ENCODE measurements at regions not wholly inside any gene's neighbourhood (a gene's known extent, or its start where the extent isn't known, plus 50 kb on each side); places are given as distances from the start of the nearest gene placed in this dataset.
A peak's percentile ranks its signal among the peaks of the same experiment; 100 is the strongest.
"Not testable (repeated sequence)": the region's sequence is repeated elsewhere in the genome, so short reads cannot be mapped to it uniquely, and the experiment has no call there.

DNA sequence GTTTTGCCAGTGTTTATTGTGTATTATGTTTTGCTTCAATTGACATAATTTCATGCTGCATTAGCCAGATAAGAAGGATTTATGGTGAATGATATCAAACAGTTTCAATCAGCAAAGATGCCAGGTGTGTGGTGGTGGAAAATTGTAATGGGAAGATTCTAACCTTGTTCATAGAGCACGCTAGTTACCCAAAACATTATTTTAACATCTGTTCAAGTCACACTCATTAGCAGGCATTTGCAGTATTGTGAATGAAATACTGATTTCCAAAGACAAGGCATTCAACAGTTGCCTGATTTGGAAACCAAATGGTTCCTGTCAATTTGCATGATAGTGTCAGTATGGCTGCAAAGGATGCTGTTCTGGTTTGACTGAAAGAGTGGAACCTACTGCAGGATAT is 129.7 kb downstream of the EPC1 start:
- no peak for ATAC-seq
- TF ChIP-seq ZC3H10 (CRISPR knock-in tag; IDR thresholded peaks at IDR 0.05) (no peak), RARB (CRISPR knock-in tag; IDR thresholded peaks at IDR 0.05) (no peak), ARNTL (CRISPR knock-in tag; IDR thresholded peaks at IDR 0.05; ENCODE audit: borderline replicate concordance, low read depth) (no peak), CSDC2 (CRISPR knock-in tag; IDR thresholded peaks at IDR 0.05) (no peak), ZFP30 (CRISPR knock-in tag; IDR thresholded peaks at IDR 0.05) (no peak), ZNF565 (CRISPR knock-in tag; conservative IDR thresholded peaks at IDR 0.05; ENCODE audit: low read depth) (no peak), OSR1 (CRISPR knock-in tag; IDR thresholded peaks at IDR 0.05) (no peak), PPARA (CRISPR knock-in tag; IDR thresholded peaks at IDR 0.05; ENCODE audit: borderline replicate concordance) (no peak), BACH2 (CRISPR knock-in tag; IDR thresholded peaks at IDR 0.05; ENCODE audit: borderline replicate concordance) (no peak), PATZ1 (CRISPR knock-in tag; IDR thresholded peaks at IDR 0.05; ENCODE audit: borderline replicate concordance) (no peak), ZNF8 (CRISPR knock-in tag; IDR thresholded peaks at IDR 0.05) (no peak), TCF4 (CRISPR knock-in tag; IDR thresholded peaks at IDR 0.05; ENCODE audit: borderline replicate concordance) (no peak), ZNF70 (CRISPR knock-in tag; IDR thresholded peaks at IDR 0.05) (no peak), TOX (CRISPR knock-in tag; IDR thresholded peaks at IDR 0.05; ENCODE audit: borderline replicate concordance) (no peak), CSRNP3 (CRISPR knock-in tag; IDR thresholded peaks at IDR 0.05) (no peak), GLIS3 (CRISPR knock-in tag; IDR thresholded peaks at IDR 0.05) (no peak), ESRRG (CRISPR knock-in tag; IDR thresholded peaks at IDR 0.05) (no peak), SNAI2 (CRISPR knock-in tag; IDR thresholded peaks at IDR 0.05) (no peak)
- TF ChIP-seq, protein P1, sequence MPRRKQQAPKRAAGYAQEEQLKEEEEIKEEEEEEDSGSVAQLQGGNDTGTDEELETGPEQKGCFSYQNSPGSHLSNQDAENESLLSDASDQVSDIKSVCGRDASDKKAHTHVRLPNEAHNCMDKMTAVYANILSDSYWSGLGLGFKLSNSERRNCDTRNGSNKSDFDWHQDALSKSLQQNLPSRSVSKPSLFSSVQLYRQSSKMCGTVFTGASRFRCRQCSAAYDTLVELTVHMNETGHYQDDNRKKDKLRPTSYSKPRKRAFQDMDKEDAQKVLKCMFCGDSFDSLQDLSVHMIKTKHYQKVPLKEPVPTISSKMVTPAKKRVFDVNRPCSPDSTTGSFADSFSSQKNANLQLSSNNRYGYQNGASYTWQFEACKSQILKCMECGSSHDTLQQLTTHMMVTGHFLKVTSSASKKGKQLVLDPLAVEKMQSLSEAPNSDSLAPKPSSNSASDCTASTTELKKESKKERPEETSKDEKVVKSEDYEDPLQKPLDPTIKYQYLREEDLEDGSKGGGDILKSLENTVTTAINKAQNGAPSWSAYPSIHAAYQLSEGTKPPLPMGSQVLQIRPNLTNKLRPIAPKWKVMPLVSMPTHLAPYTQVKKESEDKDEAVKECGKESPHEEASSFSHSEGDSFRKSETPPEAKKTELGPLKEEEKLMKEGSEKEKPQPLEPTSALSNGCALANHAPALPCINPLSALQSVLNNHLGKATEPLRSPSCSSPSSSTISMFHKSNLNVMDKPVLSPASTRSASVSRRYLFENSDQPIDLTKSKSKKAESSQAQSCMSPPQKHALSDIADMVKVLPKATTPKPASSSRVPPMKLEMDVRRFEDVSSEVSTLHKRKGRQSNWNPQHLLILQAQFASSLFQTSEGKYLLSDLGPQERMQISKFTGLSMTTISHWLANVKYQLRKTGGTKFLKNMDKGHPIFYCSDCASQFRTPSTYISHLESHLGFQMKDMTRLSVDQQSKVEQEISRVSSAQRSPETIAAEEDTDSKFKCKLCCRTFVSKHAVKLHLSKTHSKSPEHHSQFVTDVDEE (CRISPR knock-in tag; IDR thresholded peaks at IDR 0.05) = no peak
- TF ChIP-seq, protein P2, sequence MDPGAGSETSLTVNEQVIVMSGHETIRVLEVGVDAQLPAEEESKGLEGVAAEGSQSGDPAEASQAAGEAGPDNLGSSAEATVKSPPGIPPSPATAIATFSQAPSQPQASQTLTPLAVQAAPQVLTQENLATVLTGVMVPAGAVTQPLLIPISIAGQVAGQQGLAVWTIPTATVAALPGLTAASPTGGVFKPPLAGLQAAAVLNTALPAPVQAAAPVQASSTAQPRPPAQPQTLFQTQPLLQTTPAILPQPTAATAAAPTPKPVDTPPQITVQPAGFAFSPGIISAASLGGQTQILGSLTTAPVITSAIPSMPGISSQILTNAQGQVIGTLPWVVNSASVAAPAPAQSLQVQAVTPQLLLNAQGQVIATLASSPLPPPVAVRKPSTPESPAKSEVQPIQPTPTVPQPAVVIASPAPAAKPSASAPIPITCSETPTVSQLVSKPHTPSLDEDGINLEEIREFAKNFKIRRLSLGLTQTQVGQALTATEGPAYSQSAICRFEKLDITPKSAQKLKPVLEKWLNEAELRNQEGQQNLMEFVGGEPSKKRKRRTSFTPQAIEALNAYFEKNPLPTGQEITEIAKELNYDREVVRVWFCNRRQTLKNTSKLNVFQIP (CRISPR knock-in tag; IDR thresholded peaks at IDR 0.05; ENCODE audit: borderline replicate concordance, low read depth) = no peak

DNA sequence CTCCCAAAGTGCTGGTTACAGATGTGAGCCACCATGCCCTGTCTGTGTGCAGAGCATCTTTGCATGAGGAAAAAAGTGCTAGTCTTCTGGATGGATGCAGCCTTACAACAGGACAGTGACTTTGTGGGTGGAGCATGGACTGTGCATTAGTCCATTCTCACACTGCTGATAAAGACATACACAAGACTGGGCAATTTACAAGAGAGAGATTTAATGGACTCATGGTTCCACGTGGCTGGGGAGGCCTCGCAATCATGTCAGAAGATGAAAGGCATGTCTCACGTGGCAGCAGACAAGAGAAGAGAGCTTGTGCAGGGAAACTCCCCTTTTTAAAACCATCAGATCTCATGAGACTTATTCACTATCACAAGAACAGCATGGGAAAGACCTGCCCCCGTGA is 133.1 kb downstream of the EPC1 start:
- ATAC-seq = not testable (repeated sequence)

GRCh38 chr10:32211046-32211363 is 136.0 kb downstream of the EPC1 start:
- ATAC-seq = no peak
- TF ChIP-seq ZFP3 (CRISPR knock-in tag; IDR thresholded peaks at IDR 0.05) (no peak), ESRRG (CRISPR knock-in tag; IDR thresholded peaks at IDR 0.05) (no peak)

- peak; percentile 84 for ATAC-seq
- no peak for TF ChIP-seq ZFP3 (CRISPR knock-in tag; IDR thresholded peaks at IDR 0.05)
- TF ChIP-seq ZFP30 (CRISPR knock-in tag; IDR thresholded peaks at IDR 0.05) = no peak
- no peak for TF ChIP-seq TCF4 (CRISPR knock-in tag; IDR thresholded peaks at IDR 0.05; ENCODE audit: borderline replicate concordance)
- no peak for TF ChIP-seq BACH2 (CRISPR knock-in tag; IDR thresholded peaks at IDR 0.05; ENCODE audit: borderline replicate concordance)
- TF ChIP-seq ARNTL (CRISPR knock-in tag; IDR thresholded peaks at IDR 0.05; ENCODE audit: borderline replicate concordance, low read depth) = no peak
- TF ChIP-seq CSRNP3 (CRISPR knock-in tag; IDR thresholded peaks at IDR 0.05) = no peak
- no peak for TF ChIP-seq ZC3H10 (CRISPR knock-in tag; IDR thresholded peaks at IDR 0.05)
- TF ChIP-seq, protein P3, sequence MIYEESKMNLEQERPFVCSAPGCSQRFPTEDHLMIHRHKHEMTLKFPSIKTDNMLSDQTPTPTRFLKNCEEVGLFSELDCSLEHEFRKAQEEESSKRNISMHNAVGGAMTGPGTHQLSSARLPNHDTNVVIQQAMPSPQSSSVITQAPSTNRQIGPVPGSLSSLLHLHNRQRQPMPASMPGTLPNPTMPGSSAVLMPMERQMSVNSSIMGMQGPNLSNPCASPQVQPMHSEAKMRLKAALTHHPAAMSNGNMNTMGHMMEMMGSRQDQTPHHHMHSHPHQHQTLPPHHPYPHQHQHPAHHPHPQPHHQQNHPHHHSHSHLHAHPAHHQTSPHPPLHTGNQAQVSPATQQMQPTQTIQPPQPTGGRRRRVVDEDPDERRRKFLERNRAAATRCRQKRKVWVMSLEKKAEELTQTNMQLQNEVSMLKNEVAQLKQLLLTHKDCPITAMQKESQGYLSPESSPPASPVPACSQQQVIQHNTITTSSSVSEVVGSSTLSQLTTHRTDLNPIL (CRISPR knock-in tag; IDR thresholded peaks at IDR 0.05; ENCODE audit: low read depth) = no peak
- TF ChIP-seq OSR1 (CRISPR knock-in tag; IDR thresholded peaks at IDR 0.05) = no peak
- TF ChIP-seq ESRRG (CRISPR knock-in tag; IDR thresholded peaks at IDR 0.05) = no peak
- TF ChIP-seq, protein P2 (CRISPR knock-in tag; IDR thresholded peaks at IDR 0.05; ENCODE audit: borderline replicate concordance, low read depth) = no peak
Measured at GRCh38 chr10:32210306-32211045, 136.5 kb downstream of the EPC1 start.

Measured in SK-N-SH treated with all-trans-retinoic acid at 6 μM for 48 hours (cell line).